Hepatocyte (in vitro differentiated cells): ENCODE measurements at regions not wholly inside any gene's neighbourhood (a gene's known extent, or its start where the extent isn't known, plus 50 kb on each side); places are given as distances from the start of the nearest gene placed in this dataset.

Experiments used
- DNase-seq: peaks from one replicate; pipeline ENCODE4 v3.0.0-alpha.2; 2016; ENCODE audit warnings: low spot score
- H2AFZ ChIP-seq: fragments of 200-600 bp; sonication (generic); 2 replicates; pipeline ENCODE4 v1.6.0; 2016; ENCODE audit warnings: antibody characterized with exemption, mild to moderate bottlenecking
- H3K27ac ChIP-seq: fragments of 200-600 bp; sonication (generic); 2 replicates; pipeline ENCODE4 v1.5.1; 2016; ENCODE audit warnings: mild to moderate bottlenecking
- H3K27me3 ChIP-seq: fragments of 200-600 bp; sonication (generic); 2 replicates; pipeline ENCODE4 v1.6.1; 2016
- H3K36me3 ChIP-seq: fragments of 200-600 bp; sonication (generic); replicated peaks from 2 replicates; pipeline ENCODE4 v1.5.1; 2016; ENCODE audit warnings: low read depth; ENCODE audit not compliant: insufficient read depth
- H3K4me1 ChIP-seq: fragments of 200-600 bp; sonication (generic); 2 replicates; pipeline ENCODE4 v1.5.1; 2016; ENCODE audit warnings: mild to moderate bottlenecking, moderate library complexity; ENCODE audit not compliant: insufficient read depth
- H3K4me2 ChIP-seq: fragments of 200-600 bp; sonication (generic); 2 replicates; pipeline ENCODE4 v1.6.0; 2016
- H3K4me3 ChIP-seq: fragments of 200-600 bp; sonication (generic); 2 replicates; pipeline ENCODE4 v1.5.1; 2016; ENCODE audit warnings: mild to moderate bottlenecking
- H3K79me2 ChIP-seq: fragments of 200-600 bp; sonication (generic); 2 replicates; pipeline ENCODE4 v1.6.0; 2017; ENCODE audit warnings: mild to moderate bottlenecking
- H3K9me2 ChIP-seq: fragments of 200-600 bp; sonication (generic); replicated peaks from 2 replicates; pipeline ENCODE4 v1.6.0; 2017; ENCODE audit warnings: mild to moderate bottlenecking; ENCODE audit not compliant: insufficient read depth
- H3K9me3 ChIP-seq: fragments of 200-600 bp; sonication (generic); 2 replicates; pipeline ENCODE4 v1.5.1; 2016; ENCODE audit warnings: low read depth, mild to moderate bottlenecking
- H4K20me1 ChIP-seq: fragments of 200-600 bp; sonication (generic); 2 replicates; pipeline ENCODE4 v1.6.0; 2016; ENCODE audit warnings: mild to moderate bottlenecking; ENCODE audit not compliant: insufficient read depth, poor library complexity, severe bottlenecking
- EZH2 ChIP-seq: fragments of 200-600 bp; sonication (generic); IDR thresholded peaks from 2 replicates; pipeline ENCODE4 v1.6.1; 2016; ENCODE audit warnings: antibody characterized with exemption, mild to moderate bottlenecking, borderline replicate concordance
- EZH2phosphoT487 ChIP-seq: fragments of 200-600 bp; sonication (generic); IDR thresholded peaks from one replicate; pipeline ENCODE4 v1.6.1; 2018; ENCODE audit warnings: antibody characterized with exemption, mild to moderate bottlenecking, low read depth, moderate library complexity; ENCODE audit not compliant: unreplicated experiment, severe bottlenecking
- WGBS: methylation state at CpG from one replicate; pipeline ENCODE4 v1.1.6; 2016; ENCODE audit warnings: low lambda C conversion rate; ENCODE audit errors: missing lambda C conversion rate; 5-methylcytosine and 5-hydroxymethylcytosine counted together
- TF ChIP-seq, protein P1 (sequence below): fragments of 200-600 bp; sonication (generic); IDR thresholded peaks from 2 replicates; pipeline ENCODE4 v1.5.1; 2016; ENCODE audit warnings: antibody characterized with exemption, mild to moderate bottlenecking; ENCODE audit not compliant: poor library complexity

DNA sequence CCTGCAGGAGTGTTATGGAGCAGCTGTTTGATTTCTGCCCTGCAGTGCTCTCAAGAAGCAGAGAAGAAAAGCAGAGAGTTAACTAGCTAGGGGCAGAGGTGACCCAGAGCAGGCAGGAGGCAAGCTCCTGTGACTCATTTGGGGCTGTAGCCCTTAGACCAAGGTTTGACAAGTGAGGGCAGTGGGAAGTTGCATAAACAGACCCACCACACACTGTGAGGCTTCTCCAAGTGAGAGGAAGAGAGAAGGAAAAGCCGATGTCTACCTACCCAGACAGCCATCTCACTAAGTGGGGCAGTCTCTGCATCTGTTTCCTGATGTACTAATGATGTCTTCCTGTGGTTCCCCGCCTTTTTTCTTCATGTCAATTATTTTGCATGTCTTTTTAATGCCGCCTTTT is 159.9 kb upstream of the NR5A2 start:
- no peak overlapping the region for H3K4me3 ChIP-seq
- H3K4me2 ChIP-seq = no peak overlapping the region
- 81% methylated on average over 3 of the region's 3 CpGs for WGBS
- H3K27me3 ChIP-seq = no peaks in the 10 kb centered on the region
- DNase-seq = no peak
- H2AFZ ChIP-seq = no peak overlapping the region
- no peak overlapping the region for H3K27ac ChIP-seq
- H3K36me3 ChIP-seq = no peaks in the 10 kb centered on the region
- TF ChIP-seq EZH2 = no peak
- no peaks in the 10 kb centered on the region for H3K79me2 ChIP-seq
- H4K20me1 ChIP-seq = no peaks in the 10 kb centered on the region
- H3K4me1 ChIP-seq = no peaks in the 10 kb centered on the region
- H3K9me3 ChIP-seq = no peaks in the 10 kb centered on the region
- no peaks in the 10 kb centered on the region for H3K9me2 ChIP-seq

DNA sequence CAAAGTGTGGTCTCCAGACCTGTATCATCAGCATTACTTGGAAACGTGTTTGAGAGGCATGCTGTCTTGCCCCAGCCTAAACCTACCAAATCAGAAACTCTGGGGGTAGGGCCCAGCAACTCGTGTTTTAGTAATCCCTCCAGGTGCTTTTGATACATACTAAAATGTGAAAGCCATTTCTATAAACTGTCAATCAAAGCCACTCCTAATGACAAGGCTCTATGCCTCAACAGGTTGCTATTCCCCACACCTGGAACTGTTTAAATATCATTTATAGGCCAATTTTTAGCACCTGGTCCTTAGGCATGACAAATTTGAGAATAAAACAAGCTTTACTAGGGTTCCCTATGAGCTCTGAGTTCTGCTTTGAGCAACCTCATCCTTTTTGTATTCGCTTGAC is 158.7 kb upstream of the NR5A2 start:
- Histone ChIP-seq H3K4me2 (no peak overlapping the region), H3K36me3 (no peaks in the 10 kb centered on the region), H3K27me3 (no peaks in the 10 kb centered on the region), H3K79me2 (no peaks in the 10 kb centered on the region), H4K20me1 (no peaks in the 10 kb centered on the region), H3K4me3 (no peak overlapping the region), H2AFZ (no peak overlapping the region), H3K27ac (no peak overlapping the region), H3K4me1 (no peaks in the 10 kb centered on the region), H3K9me3 (no peaks in the 10 kb centered on the region), H3K9me2 (no peaks in the 10 kb centered on the region)
- no peak for DNase-seq
- WGBS = 72% methylated on average over 3 of the region's 3 CpGs
- TF ChIP-seq, protein P1, sequence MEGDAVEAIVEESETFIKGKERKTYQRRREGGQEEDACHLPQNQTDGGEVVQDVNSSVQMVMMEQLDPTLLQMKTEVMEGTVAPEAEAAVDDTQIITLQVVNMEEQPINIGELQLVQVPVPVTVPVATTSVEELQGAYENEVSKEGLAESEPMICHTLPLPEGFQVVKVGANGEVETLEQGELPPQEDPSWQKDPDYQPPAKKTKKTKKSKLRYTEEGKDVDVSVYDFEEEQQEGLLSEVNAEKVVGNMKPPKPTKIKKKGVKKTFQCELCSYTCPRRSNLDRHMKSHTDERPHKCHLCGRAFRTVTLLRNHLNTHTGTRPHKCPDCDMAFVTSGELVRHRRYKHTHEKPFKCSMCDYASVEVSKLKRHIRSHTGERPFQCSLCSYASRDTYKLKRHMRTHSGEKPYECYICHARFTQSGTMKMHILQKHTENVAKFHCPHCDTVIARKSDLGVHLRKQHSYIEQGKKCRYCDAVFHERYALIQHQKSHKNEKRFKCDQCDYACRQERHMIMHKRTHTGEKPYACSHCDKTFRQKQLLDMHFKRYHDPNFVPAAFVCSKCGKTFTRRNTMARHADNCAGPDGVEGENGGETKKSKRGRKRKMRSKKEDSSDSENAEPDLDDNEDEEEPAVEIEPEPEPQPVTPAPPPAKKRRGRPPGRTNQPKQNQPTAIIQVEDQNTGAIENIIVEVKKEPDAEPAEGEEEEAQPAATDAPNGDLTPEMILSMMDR = no peak
- no peak for TF ChIP-seq EZH2
- no peak for TF ChIP-seq EZH2phosphoT487

DNA sequence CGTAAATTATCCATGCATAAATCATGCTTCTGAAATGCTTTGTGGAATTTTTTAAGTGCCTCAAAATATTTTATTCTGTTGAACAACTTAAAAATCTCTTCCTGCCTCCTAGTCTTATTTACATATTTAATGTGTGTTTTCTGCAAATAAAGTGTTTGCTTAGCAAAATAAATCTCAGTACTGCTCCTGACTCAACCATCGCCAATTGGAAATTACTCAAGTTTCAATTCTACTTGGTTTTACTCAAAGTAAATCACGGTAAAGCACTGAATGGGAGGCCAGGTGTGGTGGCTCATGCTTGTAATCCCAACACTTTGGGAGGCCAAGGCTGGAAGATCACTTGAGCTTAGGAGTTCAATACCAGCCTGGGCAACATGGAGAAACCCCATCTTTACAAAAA is 152.2 kb upstream of the NR5A2 start:
- H2AFZ ChIP-seq = no peak overlapping the region

DNA sequence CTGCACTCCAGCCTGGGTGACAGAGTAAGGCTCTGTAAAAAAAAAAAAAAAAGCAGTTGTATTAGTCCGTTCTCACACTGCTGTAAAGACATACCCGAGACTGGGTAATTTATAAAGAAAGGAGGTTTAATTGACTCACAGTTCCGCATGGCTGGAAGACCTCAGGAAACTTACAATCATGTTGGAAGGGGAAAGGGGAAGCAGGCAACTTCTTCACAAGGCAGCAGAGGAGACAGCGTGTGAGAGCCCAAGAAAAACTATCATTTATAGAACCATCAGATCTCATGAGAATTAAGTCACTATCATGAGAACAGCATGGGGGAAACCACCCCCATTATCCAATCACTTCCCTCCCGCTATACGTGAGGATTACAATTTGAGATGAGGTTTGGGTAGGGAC is 151.7 kb upstream of the NR5A2 start:
- no peak overlapping the region for H2AFZ ChIP-seq
- H3K4me1 ChIP-seq = no peaks in the 10 kb centered on the region
- H3K79me2 ChIP-seq = no peaks in the 10 kb centered on the region
- no peak overlapping the region for H3K4me3 ChIP-seq
- H3K27ac ChIP-seq = no peak overlapping the region
- H3K4me2 ChIP-seq = no peak overlapping the region
- no peaks in the 10 kb centered on the region for H3K9me3 ChIP-seq
- no peak for DNase-seq
- H3K36me3 ChIP-seq = no peaks in the 10 kb centered on the region
- no peak for TF ChIP-seq EZH2phosphoT487
- 90% methylated on average over 6 of the region's 6 CpGs for WGBS
- no peaks in the 10 kb centered on the region for H4K20me1 ChIP-seq
- no peaks in the 10 kb centered on the region for H3K9me2 ChIP-seq
- H3K27me3 ChIP-seq = no peaks in the 10 kb centered on the region

More for the DNA sequence above, 152.2 kb upstream of the NR5A2 start:
- TF ChIP-seq EZH2 (no peak), EZH2phosphoT487 (no peak)
- TF ChIP-seq, protein P1 = no peak
- Histone ChIP-seq H3K9me3 (no peaks in the 10 kb centered on the region), H3K4me1 (no peaks in the 10 kb centered on the region), H4K20me1 (no peaks in the 10 kb centered on the region), H3K79me2 (no peaks in the 10 kb centered on the region), H3K4me2 (no peak overlapping the region), H3K4me3 (no peak overlapping the region), H3K36me3 (no peaks in the 10 kb centered on the region), H3K9me2 (no peaks in the 10 kb centered on the region), H3K27ac (no peak overlapping the region), H3K27me3 (no peaks in the 10 kb centered on the region)
- DNase-seq = no peak
- 90% methylated on average over 3 of the region's 3 CpGs for WGBS
